RWPE2 (cell line): ENCODE measurements at regions not wholly inside any gene's neighbourhood (a gene's known extent, or its start where the extent isn't known, plus 50 kb on each side); places are given as distances from the start of the nearest gene placed in this dataset.
"Not testable (repeated sequence)": the region's sequence is repeated elsewhere in the genome, so short reads cannot be mapped to it uniquely, and the experiment has no call there.

ENCODE experiments used
- ATAC-seq: fragments of 200-7000 bp; cut with Tn5 transposase; 3 replicates; pipeline ENCODE4 v1.9.1; 2021; ENCODE audit warnings: low read depth
- DNase-seq: peaks from one replicate; pipeline ENCODE4 v3.0.0-alpha.2; 2020; ENCODE audit warnings: low spot score
- H3K27ac ChIP-seq: fragments of 450-650 bp; 2 replicates; pipeline ENCODE4 v1.5.1; 2017; ENCODE audit warnings: mild to moderate bottlenecking; ENCODE audit not compliant: poor library complexity, severe bottlenecking
- H3K27me3 ChIP-seq: fragments of 250-450 bp; sonication (Bioruptor Pico); 2 replicates; pipeline ENCODE4 v1.5.1; 2021; ENCODE audit warnings: mild to moderate bottlenecking, moderate library complexity; ENCODE audit not compliant: insufficient read depth, poor library complexity, severe bottlenecking
- H3K36me3 ChIP-seq: fragments of 250-450 bp; sonication (Bioruptor Pico); 2 replicates; pipeline ENCODE4 v1.5.1; 2020; ENCODE audit warnings: low read depth, mild to moderate bottlenecking, moderate library complexity
- H3K4me1 ChIP-seq: fragments of 250-450 bp; sonication (Bioruptor Pico); 2 replicates; pipeline ENCODE4 v1.5.1; 2021; ENCODE audit warnings: mild to moderate bottlenecking, moderate library complexity; ENCODE audit not compliant: insufficient read depth, poor library complexity, severe bottlenecking
- H3K4me3 ChIP-seq: fragments of 250-450 bp; sonication (Bioruptor Pico); 2 replicates; pipeline ENCODE4 v1.5.1; 2021; ENCODE audit warnings: mild to moderate bottlenecking, moderate library complexity; ENCODE audit not compliant: severe bottlenecking
- H3K9me3 ChIP-seq: fragments of 250-450 bp; sonication (Bioruptor Pico); 2 replicates; pipeline ENCODE4 v1.5.1; 2021; ENCODE audit warnings: mild to moderate bottlenecking, moderate library complexity; ENCODE audit not compliant: severe bottlenecking
- CTCF ChIP-seq: fragments of 450-650 bp; IDR thresholded peaks from one replicate; pipeline ENCODE4 v1.5.1; 2017; ENCODE audit warnings: mild to moderate bottlenecking, moderate library complexity; ENCODE audit not compliant: poor library complexity, severe bottlenecking

GRCh38 chr1:203410182-203410900 is 59.4 kb upstream of the FMOD start:
- Histone ChIP-seq H3K27me3 (no peaks in the 10 kb centered on the region), H3K27ac (no peak overlapping the region), H3K9me3 (no peaks in the 10 kb centered on the region), H3K36me3 (no peaks in the 10 kb centered on the region), H3K4me1 (peaks cover 3% of the 10 kb centered on the region), H3K4me3 (no peak overlapping the region)
- TF ChIP-seq CTCF = no peak
- no peak for ATAC-seq
- no peak for DNase-seq

- not testable (repeated sequence) for H3K27me3 ChIP-seq, H3K4me1 ChIP-seq, DNase-seq, ATAC-seq, H3K4me3 ChIP-seq, H3K27ac ChIP-seq, H3K36me3 ChIP-seq, H3K9me3 ChIP-seq
Observed at GRCh38 chr1:203411431-203411830, 60.5 kb upstream of the FMOD start.

- ATAC-seq = no peak
- no peaks in the 10 kb centered on the region for H3K4me1 ChIP-seq
- DNase-seq = no peak
- no peak overlapping the region for H3K4me3 ChIP-seq
- no peak overlapping the region for H3K27ac ChIP-seq
- no peaks in the 10 kb centered on the region for H3K9me3 ChIP-seq
- no peaks in the 10 kb centered on the region for H3K27me3 ChIP-seq
- no peak for TF ChIP-seq CTCF
- no peaks in the 10 kb centered on the region for H3K36me3 ChIP-seq
Observed at GRCh38 chr1:203419558-203419957, 56.0 kb upstream of the PRELP start.

- H3K9me3 ChIP-seq = no peaks in the 10 kb centered on the region
- no peaks in the 10 kb centered on the region for H3K4me1 ChIP-seq
- no peak for TF ChIP-seq CTCF
- no peak for ATAC-seq
- no peak overlapping the region for H3K27ac ChIP-seq
- no peak for DNase-seq
- H3K27me3 ChIP-seq = no peaks in the 10 kb centered on the region
- no peak overlapping the region for H3K4me3 ChIP-seq
- no peaks in the 10 kb centered on the region for H3K36me3 ChIP-seq
Observed at GRCh38 chr1:203420263-203420662, 55.3 kb upstream of the PRELP start.

GRCh38 chr1:203421246-203421645 is 54.4 kb upstream of the PRELP start:
- H3K9me3 ChIP-seq = no peaks in the 10 kb centered on the region
- no peak overlapping the region for H3K4me3 ChIP-seq
- no peaks in the 10 kb centered on the region for H3K36me3 ChIP-seq
- DNase-seq (no peak), ATAC-seq (no peak)
- H3K27ac ChIP-seq = no peak overlapping the region
- TF ChIP-seq CTCF = no peak
- no peaks in the 10 kb centered on the region for H3K4me1 ChIP-seq
- no peaks in the 10 kb centered on the region for H3K27me3 ChIP-seq
